ENCODE measurements at regions not wholly inside any gene's neighbourhood (a gene's known extent, or its start where the extent isn't known, plus 50 kb on each side); places are given as distances from the start of the nearest gene placed in this dataset.

- dilution Hi-C loops (cut with MboI; ENCODE audit: extremely low pct_ligation_motif_present, low sequenced_read_pairs): no loop called here
- POLR2A ChIA-PET: no interaction called here
Observed at GRCh38 chr20:57783956-57784837, 74.4 kb upstream of the PMEPA1 start.

More at GRCh38 chr20:57783956-57784837, 74.4 kb upstream of the PMEPA1 start:
- no peak for DNase-seq (ENCODE audit: low read depth, low spot score)
- no peak overlapping the region for H3K4me2 ChIP-seq (ENCODE audit: insufficient read depth, low read length)
- no peaks in the 10 kb centered on the region for H4K20me1 ChIP-seq (replicated peaks; ENCODE audit: control insufficient read depth, extremely low read depth, insufficient read depth, low read length)
- intact Hi-C loops (cut with micrococcal nuclease): no loop called here
- BruUV-seq (replicated peaks): no TSS peak
- no peak overlapping the region for H2AFZ ChIP-seq (ENCODE audit: low read depth, low read length)
- H3K79me2 ChIP-seq (ENCODE audit: control insufficient read depth, insufficient read depth, low read length): no peaks in the 10 kb centered on the region
- no peaks in the 10 kb centered on the region for H3K9me1 ChIP-seq (replicated peaks; ENCODE audit: control insufficient read depth, extremely low read depth, insufficient read depth, low read length)
- no peaks in the 10 kb centered on the region for H3K9me3 ChIP-seq (replicated peaks; ENCODE audit: control insufficient read depth, insufficient read depth, low read length)
- no peaks in the 10 kb centered on the region for H3K36me3 ChIP-seq (ENCODE audit: control insufficient read depth in 2 of 2, extremely low read depth in 1 of 2, insufficient read depth in 2 of 2, low read length in 2 of 2)
- peaks cover 0 to 5% of the 10 kb centered on the region in 2 experiments for H3K27me3 ChIP-seq (ENCODE audit: control insufficient read depth in 2 of 2, insufficient read depth in 2 of 2, low read length in 2 of 2)
- no peak for FAIRE-seq
- H3K27ac ChIP-seq (ENCODE audit: insufficient read depth, low read depth, low read length): no peak overlapping the region
- H3K4me1 ChIP-seq (ENCODE audit: control insufficient read depth, extremely low read depth, insufficient read depth, low read length): no peaks in the 10 kb centered on the region
- TF ChIP-seq MAX (IDR thresholded peaks at IDR 0.05; ENCODE audit: insufficient read depth, insufficient read length): no peak
- no peak for TF ChIP-seq POLR2A (IDR thresholded peaks at IDR 0.05; ENCODE audit: low read depth, low read length)
- no peak for TF ChIP-seq CTCF (IDR thresholded peaks at IDR 0.05; ENCODE audit: extremely low read depth in 1 of 2, insufficient read depth in 1 of 2, low read depth in 1 of 2, low read length in 2 of 2)
- no peak for TF ChIP-seq JUN (IDR thresholded peaks at IDR 0.05; ENCODE audit: borderline replicate concordance, insufficient read depth, insufficient read length, low read depth)
- TF ChIP-seq FOS (IDR thresholded peaks at IDR 0.05; ENCODE audit: borderline replicate concordance, insufficient read depth, low read length): no peak
- TF ChIP-seq GATA2 (IDR thresholded peaks at IDR 0.05; ENCODE audit: insufficient read depth, insufficient read length, low read depth, low read length): no peak
- no peak for TF ChIP-seq EZH2 (IDR thresholded peaks at IDR 0.05; ENCODE audit: borderline replicate concordance, low read depth, low read length, severe bottlenecking)
- no peak for TF ChIP-seq POLR2AphosphoS5 (IDR thresholded peaks at IDR 0.05; ENCODE audit: insufficient read depth, low read depth, low read length)
- TF ChIP-seq MYC (IDR thresholded peaks at IDR 0.05; ENCODE audit: low read depth, low read length): no peak
- CTCF ChIA-PET: no interaction called here
- no peak overlapping the region for H3K9ac ChIP-seq (replicated peaks; ENCODE audit: extremely low read depth, insufficient read depth, low read length)
- no peak overlapping the region for H3K4me3 ChIP-seq (replicated peaks in 1 of 3; ENCODE audit: insufficient read depth in 1 of 3, low read depth in 1 of 3, low read length in 3 of 3)
